ENCODE measurements at regions not wholly inside any gene's neighbourhood (a gene's known extent, or its start where the extent isn't known, plus 50 kb on each side); places are given as distances from the start of the nearest gene placed in this dataset.
A peak's percentile ranks its signal among the peaks of the same experiment; 100 is the strongest.

- no peak for TF ChIP-seq CTCF (IDR thresholded peaks at IDR 0.05)
- peak; percentile 68 for DNase-seq (ENCODE audit: low spot score)
- Histone ChIP-seq H3K27ac (no peak overlapping the region), H3K4me3 (no peak overlapping the region)
Observed at GRCh38 chr2:128372621-128373341, 54.1 kb upstream of the HS6ST1 start.

GRCh38 chr2:128373451-128374000 lies 54.9 kb upstream of the HS6ST1 start:
- no peak for TF ChIP-seq CTCF (IDR thresholded peaks at IDR 0.05)
- peak; percentile 61 for DNase-seq (ENCODE audit: low spot score)
- no peak overlapping the region for H3K27ac ChIP-seq
- H3K4me3 ChIP-seq, result no peak overlapping the region

- no peak overlapping the region for H3K4me3 ChIP-seq
- no peak for TF ChIP-seq CTCF (IDR thresholded peaks at IDR 0.05)
- peak overlapping the region in 1 of 2 donors; percentile 47 for H3K27ac ChIP-seq
- DNase-seq (ENCODE audit: low spot score), result peak; percentile 57
Observed at GRCh38 chr2:128374001-128374710, 55.5 kb upstream of the HS6ST1 start.

GRCh38 chr2:128374711-128375413 lies 56.2 kb upstream of the HS6ST1 start:
- H3K4me3 ChIP-seq, result no peak overlapping the region
- H3K27ac ChIP-seq, result peak overlapping the region; percentile 11 to 47
- DNase-seq (ENCODE audit: low spot score), result peak; percentile 71
- no peak for TF ChIP-seq CTCF (IDR thresholded peaks at IDR 0.05)

GRCh38 chr2:128375454-128375853 lies 56.8 kb upstream of the HS6ST1 start:
- peak overlapping the region; percentile 11 to 63 for H3K27ac ChIP-seq
- DNase-seq (ENCODE audit: low spot score), result peak; percentile 70

More at GRCh38 chr2:128375454-128375853, 56.8 kb upstream of the HS6ST1 start:
- H3K4me3 ChIP-seq, result no peak overlapping the region
- TF ChIP-seq CTCF (IDR thresholded peaks at IDR 0.05), result no peak

Measured in coronary artery (tissue), 2 donors.